Left ventricle myocardium inferior (tissue), 1 donor: ENCODE measurements at regions not wholly inside any gene's neighbourhood (a gene's known extent, or its start where the extent isn't known, plus 50 kb on each side); places are given as distances from the start of the nearest gene placed in this dataset.

Experiments used
- DNase-seq: peaks from one replicate; pipeline ENCODE4 v3.0.0-alpha.2; 2020
- H3K27ac ChIP-seq: fragments of 200-600 bp; replicated peaks from 2 replicates; pipeline ENCODE4 v1.8.0; 2021
- H3K27me3 ChIP-seq: fragments of 200-600 bp; 2 replicates; pipeline ENCODE4 v1.8.0; 2021; ENCODE audit warnings: low read depth
- H3K36me3 ChIP-seq: fragments of 200-600 bp; 2 replicates; pipeline ENCODE4 v1.8.0; 2021
- H3K4me1 ChIP-seq: fragments of 200-600 bp; 2 replicates; pipeline ENCODE4 v1.8.0; 2021
- H3K4me3 ChIP-seq: fragments of 200-600 bp; 2 replicates; pipeline ENCODE4 v1.8.0; 2021; ENCODE audit warnings: mild to moderate bottlenecking, moderate library complexity
- H3K9me3 ChIP-seq: fragments of 200-600 bp; replicated peaks from 2 replicates; pipeline ENCODE4 v1.8.0; 2021
- intact Hi-C: fragments of 100-400 bp; cut with micrococcal nuclease; formaldehyde crosslinking; loops from one replicate; pipeline ENCODE4 v1.11.0; 2022
- TF ChIP-seq, protein P1 (sequence below): fragments of 200-600 bp; IDR thresholded peaks from 2 replicates; pipeline ENCODE4 v1.8.0; 2021; ENCODE audit warnings: antibody characterized with exemption, mild to moderate bottlenecking, borderline replicate concordance
- donor health status: DM: no; HTN: yes; CAD: no; lungs with severe emphysema.

DNA sequence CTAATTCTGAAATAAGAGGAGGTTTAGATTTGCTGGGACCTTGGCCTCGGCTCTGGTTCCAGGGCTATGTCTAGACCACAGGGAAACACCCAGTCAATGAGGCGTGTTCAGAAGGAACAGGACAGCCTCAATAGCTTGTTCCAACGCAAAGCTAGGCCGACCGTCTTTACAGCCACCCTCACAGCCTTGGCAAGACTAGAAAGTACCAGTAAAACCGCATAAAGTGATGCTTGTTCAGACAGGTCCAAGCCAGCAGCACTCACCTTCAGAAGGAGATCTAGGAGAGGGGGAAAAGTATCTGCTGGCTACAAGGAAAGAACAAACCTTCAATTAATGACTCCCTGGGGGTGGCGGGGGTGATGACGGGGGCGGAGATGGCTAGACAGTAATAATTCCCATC, 50.1 kb upstream of the LMTK2 start:
- Histone ChIP-seq H3K9me3 (no peaks in the 10 kb centered on the region), H3K4me3 (no peak overlapping the region), H3K27ac (no peak overlapping the region), H3K27me3 (peaks cover 55% of the 10 kb centered on the region), H3K36me3 (no peaks in the 10 kb centered on the region), H3K4me1 (no peaks in the 10 kb centered on the region)
- no peak for DNase-seq
- TF ChIP-seq, protein P1, sequence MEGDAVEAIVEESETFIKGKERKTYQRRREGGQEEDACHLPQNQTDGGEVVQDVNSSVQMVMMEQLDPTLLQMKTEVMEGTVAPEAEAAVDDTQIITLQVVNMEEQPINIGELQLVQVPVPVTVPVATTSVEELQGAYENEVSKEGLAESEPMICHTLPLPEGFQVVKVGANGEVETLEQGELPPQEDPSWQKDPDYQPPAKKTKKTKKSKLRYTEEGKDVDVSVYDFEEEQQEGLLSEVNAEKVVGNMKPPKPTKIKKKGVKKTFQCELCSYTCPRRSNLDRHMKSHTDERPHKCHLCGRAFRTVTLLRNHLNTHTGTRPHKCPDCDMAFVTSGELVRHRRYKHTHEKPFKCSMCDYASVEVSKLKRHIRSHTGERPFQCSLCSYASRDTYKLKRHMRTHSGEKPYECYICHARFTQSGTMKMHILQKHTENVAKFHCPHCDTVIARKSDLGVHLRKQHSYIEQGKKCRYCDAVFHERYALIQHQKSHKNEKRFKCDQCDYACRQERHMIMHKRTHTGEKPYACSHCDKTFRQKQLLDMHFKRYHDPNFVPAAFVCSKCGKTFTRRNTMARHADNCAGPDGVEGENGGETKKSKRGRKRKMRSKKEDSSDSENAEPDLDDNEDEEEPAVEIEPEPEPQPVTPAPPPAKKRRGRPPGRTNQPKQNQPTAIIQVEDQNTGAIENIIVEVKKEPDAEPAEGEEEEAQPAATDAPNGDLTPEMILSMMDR, result no peak
- intact Hi-C loops, result no loop called here
